HG03097 (cell line): ENCODE measurements at regions not wholly inside any gene's neighbourhood (a gene's known extent, or its start where the extent isn't known, plus 50 kb on each side); places are given as distances from the start of the nearest gene placed in this dataset.
A peak's percentile ranks its signal among the peaks of the same experiment; 100 is the strongest.

Source experiments
- ATAC-seq: cut with Tn5 transposase; IDR thresholded peaks from one replicate; pipeline ENCODE4 v1.9.1; 2021; ENCODE audit not compliant: unreplicated experiment, low FRiP score

- no peak for ATAC-seq
These were observed 214.2 kb downstream of the SOCS6 start for GRCh38 chr18:70503060-70503459.

GRCh38 chr18:70501358-70501757 is 212.5 kb downstream of the SOCS6 start:
- ATAC-seq = no peak

- no peak for ATAC-seq
These were observed 211.9 kb downstream of the SOCS6 start for GRCh38 chr18:70500748-70501147.

- ATAC-seq = no peak
These were observed 210.4 kb downstream of the SOCS6 start for GRCh38 chr18:70499218-70499691.

GRCh38 chr18:70496353-70497294 is 207.8 kb downstream of the SOCS6 start:
- ATAC-seq = no peak

GRCh38 chr18:70494524-70494923 is 205.7 kb downstream of the SOCS6 start:
- ATAC-seq = no peak

GRCh38 chr18:70493461-70493860 is 204.6 kb downstream of the SOCS6 start:
- no peak for ATAC-seq

- peak; percentile 90 for ATAC-seq
These were observed 203.0 kb downstream of the SOCS6 start for GRCh38 chr18:70491734-70492348.

GRCh38 chr18:70489986-70490933 is 201.4 kb downstream of the SOCS6 start:
- ATAC-seq = peak; percentile 56

- ATAC-seq = no peak
These were observed 200.7 kb downstream of the SOCS6 start for GRCh38 chr18:70489571-70489970.

GRCh38 chr18:70469916-70470315 is 181.1 kb downstream of the SOCS6 start:
- no peak for ATAC-seq

GRCh38 chr18:70468861-70469547 is 180.2 kb downstream of the SOCS6 start:
- no peak for ATAC-seq

GRCh38 chr18:70464343-70465114 is 175.7 kb downstream of the SOCS6 start:
- ATAC-seq = no peak

GRCh38 chr18:70463085-70463484 is 174.2 kb downstream of the SOCS6 start:
- ATAC-seq = no peak

- no peak for ATAC-seq
These were observed 173.2 kb downstream of the SOCS6 start for GRCh38 chr18:70462078-70462439.

GRCh38 chr18:70461323-70462077 is 172.7 kb downstream of the SOCS6 start:
- ATAC-seq = no peak

- ATAC-seq = no peak
These were observed 170.9 kb downstream of the SOCS6 start for GRCh38 chr18:70459731-70460130.

- no peak for ATAC-seq
These were observed 170.4 kb downstream of the SOCS6 start for GRCh38 chr18:70459251-70459650.

- no peak for ATAC-seq
These were observed 168.9 kb downstream of the SOCS6 start for GRCh38 chr18:70457788-70458187.
